ENCODE measurements at regions not wholly inside any gene's neighbourhood (a gene's known extent, or its start where the extent isn't known, plus 50 kb on each side); places are given as distances from the start of the nearest gene placed in this dataset.

DNA sequence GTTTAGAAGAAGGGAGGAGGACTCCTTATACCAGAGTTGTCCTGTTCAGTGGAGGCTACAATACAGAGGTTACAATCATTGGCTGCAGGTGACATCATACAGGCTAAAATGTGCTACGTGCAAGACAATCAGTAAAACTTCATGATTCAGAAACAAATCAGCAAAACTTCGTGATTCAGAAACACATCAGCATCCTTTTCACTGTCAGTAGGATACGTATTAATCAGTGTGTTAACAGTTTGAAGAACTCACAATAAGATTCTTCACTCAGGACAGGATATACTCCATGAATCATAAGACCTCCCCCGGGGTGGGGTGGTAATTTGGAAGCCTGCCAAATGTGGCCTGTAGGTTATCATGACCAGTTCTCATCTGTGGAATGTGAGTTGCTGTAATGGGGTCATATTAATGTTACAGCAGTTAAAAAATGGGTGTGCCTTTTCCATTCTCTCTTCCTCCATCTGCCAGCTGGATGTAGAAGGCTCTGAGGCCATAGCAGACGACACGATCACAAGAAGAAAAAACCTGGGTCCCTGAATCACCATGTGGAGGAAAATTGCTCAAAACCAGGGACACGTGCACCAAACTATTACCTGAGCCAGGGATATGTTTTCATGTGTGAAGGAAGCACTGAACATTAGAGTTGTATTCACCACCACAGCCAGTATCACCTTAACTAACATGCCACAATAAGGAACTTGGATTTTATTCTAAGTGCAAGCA, 134.8 kb upstream of the CREB1 start:
- ChIA-PET POLR2A (no interaction called here), CTCF (no interaction called here)
- H3K79me2 ChIP-seq (ENCODE audit: insufficient read depth), result no peaks in the 10 kb centered on the region
- peaks cover 7 to 26% of the 10 kb centered on the region in 2 experiments; a peak in 2 of 4 replicates for H3K4me1 ChIP-seq (ENCODE audit: control insufficient read depth in 1 of 2, insufficient read depth in 2 of 2, low read depth in 1 of 2, low read length in 1 of 2)
- H3K9ac ChIP-seq, result peak overlapping the region; percentile 87
- peak overlapping the region; percentile 73; the same call in 1 of the 2 replicates for H2AFZ ChIP-seq (ENCODE audit: low read depth)
- H3K9me2 ChIP-seq, result no peaks in the 10 kb centered on the region
- H3K27me3 ChIP-seq (ENCODE audit: insufficient read depth), result no peaks in the 10 kb centered on the region
- H3K4me3 ChIP-seq (ENCODE audit: low read depth in 2 of 2, low read length in 1 of 2), result no peak overlapping the region
- no peak for DNase-seq
- peaks cover 29% of the 10 kb centered on the region for H3F3A ChIP-seq (replicated peaks; ENCODE audit: insufficient read depth)
- peak overlapping the region; percentile 58; the same call in 1 of the 2 replicates for H3K4me2 ChIP-seq
- no peaks in the 10 kb centered on the region for H3K9me3 ChIP-seq
- no peaks in the 10 kb centered on the region for H3K36me3 ChIP-seq (replicated peaks in 1 of 2; ENCODE audit: control insufficient read depth in 1 of 2, insufficient read depth in 2 of 2, low read length in 1 of 2)
- 24% methylated on average over 6 of the region's 7 CpGs for whole genome bisulfite sequencing (ENCODE audit: low lambda C conversion rate)
- no peaks in the 10 kb centered on the region for H4K20me1 ChIP-seq (ENCODE audit: insufficient read depth)
- H3K27ac ChIP-seq (ENCODE audit: low read depth in 2 of 2, low read length in 1 of 2), result peak overlapping the region; percentile 36 to 98; a peak in 3 of 4 replicates
- TF ChIP-seq SIN3A (IDR thresholded peaks at IDR 0.05; ENCODE audit: borderline replicate concordance, low read depth, low read length), result 0 out of 2 replicates have a peak, but pooled peaks have one; percentile 29
- TF ChIP-seq EZH2phosphoT487 (IDR thresholded peaks at IDR 0.05; ENCODE audit: borderline replicate concordance, low read depth), result no peak
- no peak for TF ChIP-seq RFX5 (IDR thresholded peaks at IDR 0.05; ENCODE audit: low read length)
- TF ChIP-seq, protein P1, sequence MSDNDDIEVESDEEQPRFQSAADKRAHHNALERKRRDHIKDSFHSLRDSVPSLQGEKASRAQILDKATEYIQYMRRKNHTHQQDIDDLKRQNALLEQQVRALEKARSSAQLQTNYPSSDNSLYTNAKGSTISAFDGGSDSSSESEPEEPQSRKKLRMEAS (IDR thresholded peaks at IDR 0.05; ENCODE audit: low read depth), result no peak; the same call in 1 of the 2 replicates
- TF ChIP-seq YY1 (IDR thresholded peaks at IDR 0.05; ENCODE audit: low read depth), result peak; percentile 23; the same call in 1 of the 2 replicates
- no peak for TF ChIP-seq ELF1 (IDR thresholded peaks at IDR 0.05)
- TF ChIP-seq SMC3 (IDR thresholded peaks at IDR 0.05; ENCODE audit: low read depth, low read length), result no peak
- TF ChIP-seq MEF2A (IDR thresholded peaks at IDR 0.05; ENCODE audit: borderline replicate concordance, low read depth), result no peak; the same call in 1 of the 2 replicates
- TF ChIP-seq REST (IDR thresholded peaks at IDR 0.05; ENCODE audit: low read depth, low read length), result no peak
- TF ChIP-seq MXI1 (IDR thresholded peaks at IDR 0.05; ENCODE audit: low read depth, low read length), result no peak
- no peak for TF ChIP-seq FOXJ3 (CRISPR knock-in tag; IDR thresholded peaks at IDR 0.05)
- peak; percentile 35 to 96; a peak in 3 of 4 replicates for TF ChIP-seq EP300 (IDR thresholded peaks at IDR 0.05; ENCODE audit: borderline replicate concordance in 1 of 2, low read depth in 1 of 2, low read length in 1 of 2)
- TF ChIP-seq, protein P2, sequence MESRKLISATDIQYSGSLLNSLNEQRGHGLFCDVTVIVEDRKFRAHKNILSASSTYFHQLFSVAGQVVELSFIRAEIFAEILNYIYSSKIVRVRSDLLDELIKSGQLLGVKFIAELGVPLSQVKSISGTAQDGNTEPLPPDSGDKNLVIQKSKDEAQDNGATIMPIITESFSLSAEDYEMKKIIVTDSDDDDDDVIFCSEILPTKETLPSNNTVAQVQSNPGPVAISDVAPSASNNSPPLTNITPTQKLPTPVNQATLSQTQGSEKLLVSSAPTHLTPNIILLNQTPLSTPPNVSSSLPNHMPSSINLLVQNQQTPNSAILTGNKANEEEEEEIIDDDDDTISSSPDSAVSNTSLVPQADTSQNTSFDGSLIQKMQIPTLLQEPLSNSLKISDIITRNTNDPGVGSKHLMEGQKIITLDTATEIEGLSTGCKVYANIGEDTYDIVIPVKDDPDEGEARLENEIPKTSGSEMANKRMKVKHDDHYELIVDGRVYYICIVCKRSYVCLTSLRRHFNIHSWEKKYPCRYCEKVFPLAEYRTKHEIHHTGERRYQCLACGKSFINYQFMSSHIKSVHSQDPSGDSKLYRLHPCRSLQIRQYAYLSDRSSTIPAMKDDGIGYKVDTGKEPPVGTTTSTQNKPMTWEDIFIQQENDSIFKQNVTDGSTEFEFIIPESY (IDR thresholded peaks at IDR 0.05; ENCODE audit: borderline replicate concordance, low read depth), result peak; percentile 78
- peak; percentile 97 for TF ChIP-seq FOSL2 (IDR thresholded peaks at IDR 0.05; ENCODE audit: borderline replicate concordance, low read depth)
- peak; percentile 92 for TF ChIP-seq JUND (IDR thresholded peaks at IDR 0.05)
- TF ChIP-seq, protein P3, sequence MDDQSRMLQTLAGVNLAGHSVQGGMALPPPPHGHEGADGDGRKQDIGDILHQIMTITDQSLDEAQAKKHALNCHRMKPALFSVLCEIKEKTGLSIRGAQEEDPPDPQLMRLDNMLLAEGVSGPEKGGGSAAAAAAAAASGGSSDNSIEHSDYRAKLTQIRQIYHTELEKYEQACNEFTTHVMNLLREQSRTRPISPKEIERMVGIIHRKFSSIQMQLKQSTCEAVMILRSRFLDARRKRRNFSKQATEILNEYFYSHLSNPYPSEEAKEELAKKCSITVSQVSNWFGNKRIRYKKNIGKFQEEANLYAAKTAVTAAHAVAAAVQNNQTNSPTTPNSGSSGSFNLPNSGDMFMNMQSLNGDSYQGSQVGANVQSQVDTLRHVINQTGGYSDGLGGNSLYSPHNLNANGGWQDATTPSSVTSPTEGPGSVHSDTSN (IDR thresholded peaks at IDR 0.05), result peak; percentile 91
- TF ChIP-seq TEAD4 (IDR thresholded peaks at IDR 0.05; ENCODE audit: borderline replicate concordance, insufficient read depth), result peak; percentile 88
- TF ChIP-seq TCF12 (IDR thresholded peaks at IDR 0.05), result peak; percentile 93
- TF ChIP-seq POLR2AphosphoS5 (IDR thresholded peaks at IDR 0.05; ENCODE audit: low read depth, low read length), result no peak
- no peak for TF ChIP-seq CTCF (IDR thresholded peaks at IDR 0.05)
- TF ChIP-seq, protein P4, sequence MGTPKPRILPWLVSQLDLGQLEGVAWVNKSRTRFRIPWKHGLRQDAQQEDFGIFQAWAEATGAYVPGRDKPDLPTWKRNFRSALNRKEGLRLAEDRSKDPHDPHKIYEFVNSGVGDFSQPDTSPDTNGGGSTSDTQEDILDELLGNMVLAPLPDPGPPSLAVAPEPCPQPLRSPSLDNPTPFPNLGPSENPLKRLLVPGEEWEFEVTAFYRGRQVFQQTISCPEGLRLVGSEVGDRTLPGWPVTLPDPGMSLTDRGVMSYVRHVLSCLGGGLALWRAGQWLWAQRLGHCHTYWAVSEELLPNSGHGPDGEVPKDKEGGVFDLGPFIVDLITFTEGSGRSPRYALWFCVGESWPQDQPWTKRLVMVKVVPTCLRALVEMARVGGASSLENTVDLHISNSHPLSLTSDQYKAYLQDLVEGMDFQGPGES (IDR thresholded peaks at IDR 0.05; ENCODE audit: low read depth, low read length), result no peak
- TF ChIP-seq GATA2 (CRISPR knock-in tag; IDR thresholded peaks at IDR 0.05), result no peak
- TF ChIP-seq NRF1 (IDR thresholded peaks at IDR 0.05; ENCODE audit: low read depth, low read length), result no peak
- peak; percentile 99 for TF ChIP-seq NFIC (IDR thresholded peaks at IDR 0.05; ENCODE audit: borderline replicate concordance)
